CD4-positive, alpha-beta T cell (primary cell): ENCODE measurements at regions not wholly inside any gene's neighbourhood (a gene's known extent, or its start where the extent isn't known, plus 50 kb on each side); places are given as distances from the start of the nearest gene placed in this dataset.

Source experiments
- ATAC-seq: fragments of 200-7000 bp; cut with Tn5 transposase; one replicate; pipeline ENCODE4 v1.10.0; 2022; ENCODE audit warnings: mild to moderate bottlenecking; ENCODE audit not compliant: poor library complexity
- CTCF ChIA-PET: fragments of 350-600 bp; sonication (Branson Sonifier 250); formaldehyde crosslinking; loops from one replicate; lab custom pipeline; 2021; ENCODE audit warnings: antibody characterized with exemption, inconsistent platforms; lab: Charles Lee
- POLR2A ChIA-PET: fragments of 350-600 bp; sonication (Branson Sonifier 250); formaldehyde crosslinking; loops from one replicate; lab custom pipeline; 2021; ENCODE audit warnings: antibody characterized with exemption, inconsistent platforms; lab: Charles Lee
- DNase-seq, 14 experiments: peaks; one replicate each; pipeline ENCODE4 v3.0.0-alpha.2; 2013 to 2020; ENCODE audit warnings: mixed read lengths in 2 of 14
- H3K27ac ChIP-seq, 2 donors: one replicate each; pipeline versions ENCODE4 v1.5.1 to v1.7.0; 2013; ENCODE audit warnings: low read length in 2 of 2, low read depth in 1 of 2, mild to moderate bottlenecking in 1 of 2
- H3K27me3 ChIP-seq, 2 experiments: 1 replicate in 1 of 2; 2 replicates in 1 of 2; pipeline versions ENCODE4 v1.6.1 to v1.7.0; 2013; ENCODE audit warnings: low read length in 2 of 2, control low read depth in 1 of 2, mild to moderate bottlenecking in 1 of 2, moderate library complexity in 1 of 2; ENCODE audit not compliant: insufficient read depth in 2 of 2, control insufficient read depth in 1 of 2
- H3K36me3 ChIP-seq: one replicate; pipeline ENCODE4 v1.6.1; 2013; ENCODE audit warnings: low read length, control low read depth; ENCODE audit not compliant: insufficient read depth
- H3K4me1 ChIP-seq: one replicate; pipeline ENCODE4 v1.6.1; 2013; ENCODE audit warnings: low read length, control low read depth; ENCODE audit not compliant: insufficient read depth
- H3K4me3 ChIP-seq: one replicate; pipeline ENCODE4 v1.5.1; 2013; ENCODE audit warnings: mild to moderate bottlenecking, low read length, moderate library complexity
- H3K9me3 ChIP-seq, 2 experiments: 1 replicate in 1 of 2; 2 replicates in 1 of 2; pipeline versions ENCODE4 v1.6.1 to v1.7.0; 2013; ENCODE audit warnings: low read length in 2 of 2, mild to moderate bottlenecking in 2 of 2, control low read depth in 1 of 2, moderate library complexity in 1 of 2; ENCODE audit not compliant: control insufficient read depth in 1 of 2, insufficient read depth in 1 of 2
- H3K27ac Mint-ChIP-seq: one replicate; pipeline ENCODE4 v1.8.0; 2020; ENCODE audit warnings: mixed read lengths
- H3K27me3 Mint-ChIP-seq: one replicate; pipeline ENCODE4 v1.8.0; 2021; ENCODE audit warnings: mixed read lengths
- H3K36me3 Mint-ChIP-seq: one replicate; pipeline ENCODE4 v1.8.0; 2021; ENCODE audit warnings: low read depth, mixed read lengths
- H3K4me1 Mint-ChIP-seq: one replicate; pipeline ENCODE4 v1.8.0; 2021; ENCODE audit warnings: low read depth, mixed read lengths
- H3K4me3 Mint-ChIP-seq: one replicate; pipeline ENCODE4 v1.8.0; 2020; ENCODE audit warnings: mild to moderate bottlenecking, mixed read lengths
- H3K9me3 Mint-ChIP-seq: one replicate; pipeline ENCODE4 v1.8.0; 2020; ENCODE audit warnings: mixed read lengths
- CTCF ChIP-seq: fragments of 200-600 bp; IDR thresholded peaks from one replicate; pipeline ENCODE4 v1.8.0; 2022; ENCODE audit warnings: antibody characterized with exemption, mild to moderate bottlenecking
- intact Hi-C, 2 experiments: fragments of 100-400 bp; cut with DNase I in 1 of 2; cut with micrococcal nuclease in 1 of 2; formaldehyde crosslinking; loops; one replicate each; pipeline versions ENCODE4 v1.15.1 to v1.9.0; 2023 to 2025; cut with DNase I, micrococcal nuclease

- DNase-seq (no peak), ATAC-seq (no peak)
- H3K9me3 ChIP-seq = no peaks in the 10 kb centered on the region
- H3K27me3 Mint-ChIP-seq = no peaks in the 10 kb centered on the region
- no peak overlapping the region for H3K4me3 ChIP-seq
- no peak overlapping the region for H3K27ac ChIP-seq
- H3K27ac Mint-ChIP-seq = no peak overlapping the region
- intact Hi-C loops = no loop called here
- POLR2A ChIA-PET = no interaction called here
- CTCF ChIA-PET = no interaction called here
- H3K9me3 Mint-ChIP-seq = no peaks in the 10 kb centered on the region
- no peaks in the 10 kb centered on the region for H3K36me3 Mint-ChIP-seq
- no peaks in the 10 kb centered on the region for H3K4me1 ChIP-seq
- TF ChIP-seq CTCF = no peak
- H3K27me3 ChIP-seq = peaks cover 2 to 3% of the 10 kb centered on the region in 2 experiments
- no peak overlapping the region for H3K4me3 Mint-ChIP-seq
- no peaks in the 10 kb centered on the region for H3K4me1 Mint-ChIP-seq
- no peaks in the 10 kb centered on the region for H3K36me3 ChIP-seq
Measured at GRCh38 chr14:76287063-76287462, 88.9 kb upstream of the ESRRB start.

GRCh38 chr14:76289276-76289675, 86.7 kb upstream of the ESRRB start:
- Histone ChIP-seq H3K36me3 (no peaks in the 10 kb centered on the region), H3K27ac (no peak overlapping the region), H3K27me3 (peaks cover 2 to 3% of the 10 kb centered on the region in 2 experiments), H3K4me3 (no peak overlapping the region), H3K9me3 (no peaks in the 10 kb centered on the region), H3K4me1 (no peaks in the 10 kb centered on the region)
- no peak for ATAC-seq
- H3K4me1 Mint-ChIP-seq = no peaks in the 10 kb centered on the region
- H3K36me3 Mint-ChIP-seq = no peaks in the 10 kb centered on the region
- no peak overlapping the region for H3K4me3 Mint-ChIP-seq
- POLR2A ChIA-PET = no interaction called here
- intact Hi-C loops = no loop called here
- H3K27me3 Mint-ChIP-seq = peaks cover 13% of the 10 kb centered on the region
- CTCF ChIA-PET = no interaction called here
- TF ChIP-seq CTCF = no peak
- no peaks in the 10 kb centered on the region for H3K9me3 Mint-ChIP-seq
- H3K27ac Mint-ChIP-seq = no peak overlapping the region
- no peak for DNase-seq

DNA sequence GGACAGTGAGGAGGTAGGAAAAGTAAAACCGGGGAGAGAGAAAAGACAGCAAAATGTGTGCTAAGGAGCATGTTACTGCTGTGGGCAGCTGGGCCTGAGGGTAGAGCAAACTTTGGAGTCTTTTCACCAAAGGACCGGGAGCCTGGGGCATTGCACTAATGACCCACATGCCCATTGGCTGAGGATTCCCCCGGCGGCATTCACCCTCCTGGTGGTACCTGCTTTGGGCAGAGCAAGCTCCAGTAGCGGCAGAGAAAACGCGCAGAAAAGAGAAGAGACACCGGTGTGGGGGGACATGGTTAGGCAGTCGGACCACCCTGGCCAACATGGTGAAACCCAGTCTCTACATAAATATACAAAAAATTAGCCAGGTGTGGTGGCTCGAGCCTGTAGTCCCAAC, 83.4 kb upstream of the ESRRB start:
- CTCF ChIA-PET = no interaction called here
- DNase-seq = no peak
- Mint-ChIP-seq H3K36me3 (no peaks in the 10 kb centered on the region), H3K9me3 (no peaks in the 10 kb centered on the region), H3K4me1 (no peaks in the 10 kb centered on the region), H3K4me3 (no peak overlapping the region), H3K27me3 (peaks cover 18% of the 10 kb centered on the region), H3K27ac (no peak overlapping the region)
- POLR2A ChIA-PET = no interaction called here
- Histone ChIP-seq H3K4me3 (no peak overlapping the region), H3K27me3 (peaks cover 2 to 7% of the 10 kb centered on the region in 2 experiments), H3K27ac (no peak overlapping the region), H3K9me3 (no peaks in the 10 kb centered on the region), H3K36me3 (no peaks in the 10 kb centered on the region), H3K4me1 (no peaks in the 10 kb centered on the region)
- intact Hi-C loops = no loop called here
- ATAC-seq = no peak
- TF ChIP-seq CTCF = no peak
